Transverse colon (tissue), 4 donors: ENCODE measurements at regions not wholly inside any gene's neighbourhood (a gene's known extent, or its start where the extent isn't known, plus 50 kb on each side); places are given as distances from the start of the nearest gene placed in this dataset.

Experiments used
- DNase-seq: peaks from one replicate; pipeline ENCODE4 v3.0.0-alpha.2; 2019
- H3K27ac ChIP-seq, 4 donors: fragments of 200-600 bp; sonication (generic); 2 replicates each; pipeline ENCODE4 v1.5.1; 2016 to 2018; ENCODE audit warnings: inconsistent platforms in 4 of 4
- H3K27me3 ChIP-seq: fragments of 200-600 bp; sonication (generic); 2 replicates; pipeline ENCODE4 v1.5.1; 2017; ENCODE audit warnings: inconsistent platforms
- H3K36me3 ChIP-seq, 4 donors: fragments of 200-600 bp; sonication (generic); 2 replicates each; pipeline ENCODE4 v1.5.1; 2017 to 2019; ENCODE audit warnings: inconsistent platforms in 4 of 4
- H3K4me1 ChIP-seq, 4 donors: fragments of 200-600 bp; sonication (generic); 2 replicates each; pipeline ENCODE4 v1.5.1; 2017 to 2020; ENCODE audit warnings: inconsistent platforms in 4 of 4
- H3K4me3 ChIP-seq, 4 donors: fragments of 200-600 bp; sonication (generic); 1 replicate in 1 of 4; 2 replicates in 3 of 4; pipeline versions ENCODE4 v1.5.1 to v1.6.1; 2017 to 2019; ENCODE audit warnings: inconsistent platforms in 4 of 4
- H3K9me3 ChIP-seq, 2 donors: fragments of 200-600 bp; sonication (generic); 2 replicates each; pipeline ENCODE4 v1.5.1; 2017 to 2019; ENCODE audit warnings: inconsistent platforms in 2 of 2
- EP300 ChIP-seq: sonication (generic); formaldehyde crosslinking; IDR thresholded peaks from one replicate; pipeline ENCODE4 v1.6.1; 2017; ENCODE audit warnings: antibody characterized with exemption, low read depth
- POLR2A ChIP-seq: fragments of 450-650 bp; IDR thresholded peaks from one replicate; pipeline ENCODE4 v1.6.1; 2016; ENCODE audit warnings: antibody characterized with exemption, mild to moderate bottlenecking, moderate library complexity
- POLR2AphosphoS5 ChIP-seq, 3 donors: sonication (generic); formaldehyde crosslinking; IDR thresholded peaks; one replicate each; pipeline ENCODE4 v1.6.1; 2016; ENCODE audit warnings: antibody characterized with exemption in 3 of 3
- WGBS, 2 donors: methylation state at CpG; one replicate each; pipeline ENCODE4 v1.1.5; 2018; ENCODE audit warnings: low coverage in 1 of 2; 5-methylcytosine and 5-hydroxymethylcytosine counted together
- in situ Hi-C, 4 donors: fragments of 200-750 bp; cut with MboI; loops; one replicate each; pipeline versions ENCODE4 v1.15.0 to v1.15.1; 2017; ENCODE audit warnings: low sequenced_read_pairs in 3 of 4, low pct_ligation_motif_present in 1 of 4, low pct_unique_long_range_greater_than_20kb in 1 of 4
- intact Hi-C: fragments of 100-400 bp; cut with DNase I; formaldehyde crosslinking; loops from one replicate; pipeline ENCODE4 v1.15.1; 2023; ENCODE audit warnings: low total_unique reads
- TF ChIP-seq, protein P1 (sequence below), 5 experiments: fragments of 200-600 bp in 3 of 5; fragments of 450-650 bp in 2 of 5; sonication (generic) in 3 of 5; IDR thresholded peaks; 1 replicate in 2 of 5; 2 replicates in 3 of 5; pipeline ENCODE4 v1.5.1; 2016 to 2017; ENCODE audit warnings: antibody characterized with exemption in 5 of 5, inconsistent platforms in 3 of 5, mild to moderate bottlenecking in 2 of 5, moderate library complexity in 1 of 5

DNA sequence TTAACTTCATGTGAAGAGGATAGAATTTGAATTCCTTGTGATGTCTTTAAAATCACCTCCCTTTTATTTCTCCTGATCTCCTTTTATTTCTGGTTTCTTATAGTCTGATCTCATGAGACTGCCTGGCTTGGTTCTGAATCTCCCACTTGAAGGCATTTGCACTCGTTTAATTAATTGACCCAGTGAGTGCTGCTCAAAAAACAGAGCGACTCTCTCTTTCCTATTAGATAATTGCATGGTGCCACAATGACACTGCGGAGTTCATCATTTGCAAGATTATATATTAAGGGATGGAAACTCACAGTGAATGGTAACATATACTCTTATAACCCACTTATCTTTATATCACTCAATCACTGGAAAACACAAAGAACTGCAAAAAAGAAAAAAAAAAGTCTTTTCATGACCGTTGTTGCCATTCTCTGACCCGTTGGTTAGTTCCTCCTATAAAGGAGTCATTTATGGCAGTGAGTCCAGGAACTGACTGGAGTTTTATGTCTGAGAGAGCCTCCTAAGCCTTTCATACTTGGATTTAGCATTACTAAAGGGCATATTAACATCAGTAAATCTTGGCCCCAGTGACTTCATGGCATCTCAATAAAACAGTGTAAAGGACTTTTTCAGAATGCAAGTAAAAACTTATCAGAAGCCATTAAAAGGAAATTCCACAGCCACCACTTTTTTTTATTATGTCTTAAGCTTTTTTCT is 103.3 kb upstream of the EPHA4 start:
- H3K27me3 ChIP-seq = no peaks in the 10 kb centered on the region
- in situ Hi-C loops (no loop called here), intact Hi-C loops (no loop called here)
- TF ChIP-seq POLR2AphosphoS5 (IDR thresholded peaks at IDR 0.05) (no peak), POLR2A (no peak), EP300 (no peak)
- TF ChIP-seq, protein P1, sequence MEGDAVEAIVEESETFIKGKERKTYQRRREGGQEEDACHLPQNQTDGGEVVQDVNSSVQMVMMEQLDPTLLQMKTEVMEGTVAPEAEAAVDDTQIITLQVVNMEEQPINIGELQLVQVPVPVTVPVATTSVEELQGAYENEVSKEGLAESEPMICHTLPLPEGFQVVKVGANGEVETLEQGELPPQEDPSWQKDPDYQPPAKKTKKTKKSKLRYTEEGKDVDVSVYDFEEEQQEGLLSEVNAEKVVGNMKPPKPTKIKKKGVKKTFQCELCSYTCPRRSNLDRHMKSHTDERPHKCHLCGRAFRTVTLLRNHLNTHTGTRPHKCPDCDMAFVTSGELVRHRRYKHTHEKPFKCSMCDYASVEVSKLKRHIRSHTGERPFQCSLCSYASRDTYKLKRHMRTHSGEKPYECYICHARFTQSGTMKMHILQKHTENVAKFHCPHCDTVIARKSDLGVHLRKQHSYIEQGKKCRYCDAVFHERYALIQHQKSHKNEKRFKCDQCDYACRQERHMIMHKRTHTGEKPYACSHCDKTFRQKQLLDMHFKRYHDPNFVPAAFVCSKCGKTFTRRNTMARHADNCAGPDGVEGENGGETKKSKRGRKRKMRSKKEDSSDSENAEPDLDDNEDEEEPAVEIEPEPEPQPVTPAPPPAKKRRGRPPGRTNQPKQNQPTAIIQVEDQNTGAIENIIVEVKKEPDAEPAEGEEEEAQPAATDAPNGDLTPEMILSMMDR (IDR thresholded peaks at IDR 0.05) = no peak
- 44 to 55% methylated on average over 5 of the region's 5 CpGs for WGBS, 2 donors
- H3K36me3 ChIP-seq = no peaks in the 10 kb centered on the region
- H3K27ac ChIP-seq = no peak overlapping the region
- no peaks in the 10 kb centered on the region for H3K9me3 ChIP-seq
- H3K4me3 ChIP-seq = no peak overlapping the region
- DNase-seq = no peak
- peaks cover 0 to 4% (median 0%) of the 10 kb centered on the region in 4 donors for H3K4me1 ChIP-seq

DNA sequence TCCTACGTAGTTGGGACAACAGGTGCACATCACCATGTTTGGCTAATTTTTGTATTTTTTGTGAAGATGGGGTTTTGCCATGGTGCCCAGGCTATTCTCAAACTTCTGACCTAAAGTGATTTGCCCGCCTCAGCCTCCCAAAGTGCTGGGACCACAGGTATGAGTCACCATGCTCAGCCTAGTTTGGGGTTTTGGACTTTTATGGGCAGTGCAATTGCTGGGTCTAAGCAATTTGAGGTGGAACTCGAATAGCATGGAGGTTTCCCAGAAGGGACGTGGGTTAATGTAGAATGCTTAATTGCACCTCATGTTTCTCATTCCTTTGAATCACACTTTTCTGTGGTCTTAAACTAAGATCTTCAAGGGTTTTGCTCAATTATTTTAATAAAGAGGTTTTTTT is 102.3 kb upstream of the EPHA4 start:
- DNase-seq = no peak
- no peaks in the 10 kb centered on the region for H3K9me3 ChIP-seq
- no peak overlapping the region for H3K27ac ChIP-seq
- in situ Hi-C loops (no loop called here), intact Hi-C loops (no loop called here)
- H3K4me3 ChIP-seq = no peak overlapping the region
- TF ChIP-seq POLR2A (no peak), EP300 (no peak), POLR2AphosphoS5 (IDR thresholded peaks at IDR 0.05) (no peak)
- TF ChIP-seq, protein P1 (IDR thresholded peaks at IDR 0.05) = no peak
- H3K36me3 ChIP-seq = no peaks in the 10 kb centered on the region
- H3K27me3 ChIP-seq = no peaks in the 10 kb centered on the region
- 83 to 86% methylated on average over 1 to 4 of the region's 4 CpGs for WGBS, 2 donors
- peaks cover 0 to 4% (median 0%) of the 10 kb centered on the region in 4 donors for H3K4me1 ChIP-seq

DNA sequence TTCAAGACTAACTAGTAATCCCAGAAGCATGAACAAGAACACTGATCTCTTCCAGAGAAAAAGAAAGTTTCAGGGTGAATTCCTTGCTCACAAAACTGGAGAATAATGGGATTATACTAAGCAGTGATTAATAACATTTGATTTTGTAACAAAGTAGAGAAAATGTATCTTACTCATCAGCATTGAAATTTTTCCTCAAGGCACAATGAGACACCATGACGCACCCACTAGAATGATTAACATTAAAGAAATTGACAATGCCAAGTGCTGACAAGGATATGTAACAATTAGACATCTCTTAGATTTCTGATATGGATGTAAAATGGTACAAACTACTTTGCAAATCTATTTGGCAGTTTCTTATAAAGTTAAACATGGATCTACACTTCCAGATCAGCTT is 101.1 kb upstream of the EPHA4 start:
- H3K27ac ChIP-seq = no peak overlapping the region
- no peak for TF ChIP-seq POLR2AphosphoS5 (IDR thresholded peaks at IDR 0.05)
- no peak for TF ChIP-seq POLR2A
- TF ChIP-seq EP300 = no peak
- TF ChIP-seq, protein P1 (IDR thresholded peaks at IDR 0.05) = no peak
- no peak overlapping the region for H3K4me3 ChIP-seq
- peaks cover 0 to 4% (median 0%) of the 10 kb centered on the region in 4 donors for H3K4me1 ChIP-seq
- no peak for DNase-seq
- WGBS, 2 donors = 75 to 94% methylated on average over 1 of the region's 1 CpG
- intact Hi-C loops = no loop called here
- H3K27me3 ChIP-seq = no peaks in the 10 kb centered on the region
- no peaks in the 10 kb centered on the region for H3K9me3 ChIP-seq
- in situ Hi-C loops = no loop called here
- H3K36me3 ChIP-seq = no peaks in the 10 kb centered on the region

- intact Hi-C loops = no loop called here
- 51 to 54% methylated on average over 4 of the region's 4 CpGs for WGBS, 2 donors
- H3K27me3 ChIP-seq = no peaks in the 10 kb centered on the region
- H3K36me3 ChIP-seq = no peaks in the 10 kb centered on the region
- peaks cover 0 to 4% (median 0%) of the 10 kb centered on the region in 4 donors for H3K4me1 ChIP-seq
- H3K27ac ChIP-seq = no peak overlapping the region
- H3K4me3 ChIP-seq = no peak overlapping the region
- DNase-seq = no peak
- TF ChIP-seq EP300 = no peak
- no peak for TF ChIP-seq POLR2A
- TF ChIP-seq, protein P1 (IDR thresholded peaks at IDR 0.05) = no peak
- TF ChIP-seq POLR2AphosphoS5 (IDR thresholded peaks at IDR 0.05) = no peak
- in situ Hi-C loops = no loop called here
- no peaks in the 10 kb centered on the region for H3K9me3 ChIP-seq
Measured at GRCh38 chr2:221671515-221671914, 99.4 kb upstream of the EPHA4 start.
